ENCODE measurements at regions not wholly inside any gene's neighbourhood (a gene's known extent, or its start where the extent isn't known, plus 50 kb on each side); places are given as distances from the start of the nearest gene placed in this dataset.

DNA sequence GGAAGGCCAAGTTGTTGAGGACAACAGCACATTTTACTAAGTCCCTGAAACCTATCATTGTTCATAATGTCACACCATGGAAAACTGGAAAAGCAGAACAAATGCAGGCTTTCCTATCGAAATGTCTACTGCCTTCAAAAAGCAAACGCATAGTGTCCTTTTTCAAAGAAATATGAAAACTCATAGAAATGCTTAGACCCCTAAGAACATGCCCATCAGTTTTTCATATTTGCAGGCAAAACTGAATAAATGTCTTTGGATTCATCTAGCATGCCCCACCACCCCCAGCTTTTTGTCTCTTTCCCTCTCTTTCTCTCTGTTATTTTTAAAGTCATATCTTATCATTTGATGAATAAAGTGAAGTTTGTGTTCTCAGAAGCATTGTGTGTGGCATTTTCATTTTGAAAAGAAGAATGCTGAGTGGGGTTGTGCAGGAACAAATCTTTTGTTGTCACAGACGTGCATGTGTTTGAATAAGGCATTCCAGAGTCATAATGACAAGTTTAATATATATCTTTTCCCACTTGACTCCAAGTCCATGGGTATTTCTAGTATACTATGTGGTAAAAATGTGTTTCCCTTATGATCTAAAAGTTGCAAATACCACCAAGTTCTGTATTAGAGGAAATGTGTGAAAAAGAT lies 2180.0 kb upstream of the PIK3C3 start:
- Histone ChIP-seq H3K9me3 (no peaks in the 10 kb centered on the region), H3K4me1 (no peaks in the 10 kb centered on the region), H3K27me3 (no peaks in the 10 kb centered on the region), H3K27ac (no peak overlapping the region), H3K36me3 (no peaks in the 10 kb centered on the region), H3K4me3 (no peak overlapping the region)
- no peak for TF ChIP-seq POLR2A (IDR thresholded peaks at IDR 0.05)
- TF ChIP-seq, protein P1, sequence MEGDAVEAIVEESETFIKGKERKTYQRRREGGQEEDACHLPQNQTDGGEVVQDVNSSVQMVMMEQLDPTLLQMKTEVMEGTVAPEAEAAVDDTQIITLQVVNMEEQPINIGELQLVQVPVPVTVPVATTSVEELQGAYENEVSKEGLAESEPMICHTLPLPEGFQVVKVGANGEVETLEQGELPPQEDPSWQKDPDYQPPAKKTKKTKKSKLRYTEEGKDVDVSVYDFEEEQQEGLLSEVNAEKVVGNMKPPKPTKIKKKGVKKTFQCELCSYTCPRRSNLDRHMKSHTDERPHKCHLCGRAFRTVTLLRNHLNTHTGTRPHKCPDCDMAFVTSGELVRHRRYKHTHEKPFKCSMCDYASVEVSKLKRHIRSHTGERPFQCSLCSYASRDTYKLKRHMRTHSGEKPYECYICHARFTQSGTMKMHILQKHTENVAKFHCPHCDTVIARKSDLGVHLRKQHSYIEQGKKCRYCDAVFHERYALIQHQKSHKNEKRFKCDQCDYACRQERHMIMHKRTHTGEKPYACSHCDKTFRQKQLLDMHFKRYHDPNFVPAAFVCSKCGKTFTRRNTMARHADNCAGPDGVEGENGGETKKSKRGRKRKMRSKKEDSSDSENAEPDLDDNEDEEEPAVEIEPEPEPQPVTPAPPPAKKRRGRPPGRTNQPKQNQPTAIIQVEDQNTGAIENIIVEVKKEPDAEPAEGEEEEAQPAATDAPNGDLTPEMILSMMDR (IDR thresholded peaks at IDR 0.05): no peak
- DNase-seq: no peak
- ATAC-seq: no peak
- WGBS (ENCODE audit: insufficient coverage, low coverage, low lambda C conversion rate, missing lambda C conversion rate): 40% methylated on average over 3 of the region's 3 CpGs
- intact Hi-C loops (cut with DNase I): no loop called here

DNA sequence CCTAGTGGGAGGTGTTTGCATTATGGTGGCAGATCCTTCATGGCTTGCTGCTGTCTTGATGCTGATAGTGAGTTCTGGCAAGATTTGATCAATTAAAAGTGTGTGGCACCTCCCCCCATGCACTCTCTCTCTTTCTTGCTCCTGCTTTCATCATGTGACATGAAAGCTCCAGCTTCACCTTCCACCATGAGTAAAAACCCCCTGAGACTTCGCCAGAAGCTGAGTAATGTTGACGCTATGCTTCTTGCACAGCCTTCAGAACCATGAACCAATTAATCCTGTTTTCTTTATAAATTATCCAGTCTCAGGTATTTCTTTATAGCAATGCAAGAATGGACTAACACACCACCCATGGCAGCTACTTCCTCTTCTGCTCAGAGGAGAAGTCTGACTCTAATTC lies 2181.4 kb upstream of the PIK3C3 start:
- Histone ChIP-seq H3K27me3 (no peaks in the 10 kb centered on the region), H3K36me3 (no peaks in the 10 kb centered on the region)
- TF ChIP-seq POLR2A (IDR thresholded peaks at IDR 0.05): no peak
- TF ChIP-seq, protein P1 (IDR thresholded peaks at IDR 0.05): no peak

DNA sequence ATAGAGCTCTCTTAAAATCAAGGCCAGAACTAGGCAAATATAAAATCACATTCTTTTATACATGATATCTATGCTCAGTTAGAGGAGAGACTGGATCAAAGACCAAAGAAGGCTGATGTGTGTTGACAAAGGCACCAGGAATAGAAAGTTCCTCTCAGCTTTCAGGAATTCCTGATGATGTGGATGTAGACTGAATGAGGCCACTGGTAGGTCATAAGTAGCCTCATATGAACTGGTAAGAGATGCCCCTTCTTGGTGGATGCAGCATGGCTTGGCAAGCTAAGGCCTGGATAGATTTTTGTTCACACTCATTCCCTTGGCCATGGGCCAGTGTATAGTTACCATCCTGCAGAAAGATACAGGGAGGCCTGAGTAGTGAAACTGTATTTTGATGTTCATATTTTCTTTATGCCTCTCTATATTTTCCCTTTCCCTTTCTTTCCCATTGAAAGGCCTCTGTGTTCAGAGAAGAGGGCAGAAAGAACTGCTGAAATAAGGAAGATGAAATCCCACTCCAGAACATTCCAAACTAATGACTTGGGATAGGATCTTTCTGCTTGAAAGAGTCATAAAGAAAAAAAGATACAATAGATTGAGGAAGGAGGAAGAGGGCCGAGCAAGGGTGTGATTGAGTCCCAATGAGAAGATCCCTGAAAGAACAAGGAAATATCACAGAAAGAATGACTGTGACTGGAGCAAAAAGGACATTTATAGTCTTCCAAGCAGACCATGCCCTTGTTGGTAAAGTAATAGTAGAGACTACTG lies 2182.7 kb upstream of the PIK3C3 start:
- intact Hi-C loops (cut with DNase I): no loop called here
- ATAC-seq: no peak
- TF ChIP-seq POLR2A (IDR thresholded peaks at IDR 0.05): no peak
- TF ChIP-seq, protein P1 (IDR thresholded peaks at IDR 0.05): no peak
- Histone ChIP-seq H3K27me3 (no peaks in the 10 kb centered on the region), H3K9me3 (no peaks in the 10 kb centered on the region), H3K4me3 (no peak overlapping the region), H3K36me3 (no peaks in the 10 kb centered on the region), H3K27ac (no peak overlapping the region), H3K4me1 (no peaks in the 10 kb centered on the region)
- DNase-seq: no peak
- WGBS (ENCODE audit: insufficient coverage, low coverage, low lambda C conversion rate, missing lambda C conversion rate): 43% methylated on average over 1 of the region's 1 CpG

More for the DNA sequence above, 2181.4 kb upstream of the PIK3C3 start:
- DNase-seq (no peak), ATAC-seq (no peak)
- H3K9me3 ChIP-seq: no peaks in the 10 kb centered on the region
- no peaks in the 10 kb centered on the region for H3K4me1 ChIP-seq
- intact Hi-C loops (cut with DNase I): no loop called here
- no peak overlapping the region for H3K4me3 ChIP-seq
- H3K27ac ChIP-seq: no peak overlapping the region
- 62% methylated on average over 2 of the region's 2 CpGs for whole genome bisulfite sequencing (ENCODE audit: insufficient coverage, low coverage, low lambda C conversion rate, missing lambda C conversion rate)

DNA sequence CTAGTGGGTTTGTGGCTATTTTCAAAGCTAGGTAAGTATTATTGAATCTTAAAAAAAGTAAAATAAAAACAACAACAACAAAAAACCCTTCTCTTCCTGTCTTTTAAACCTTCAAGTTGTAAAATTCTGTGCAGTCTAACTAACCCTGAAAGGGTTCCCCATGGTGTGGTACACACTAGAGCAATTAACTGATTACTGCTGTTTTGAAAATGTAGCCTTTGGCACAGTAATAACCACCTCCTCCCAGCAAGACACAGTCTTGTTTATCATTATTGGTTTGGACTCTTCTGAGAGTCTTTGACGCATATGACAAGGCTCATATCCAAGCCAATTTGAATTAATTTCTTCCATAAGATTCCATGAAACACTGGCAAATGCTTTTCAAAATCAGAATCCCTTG lies 2184.6 kb upstream of the PIK3C3 start:
- Histone ChIP-seq H3K4me1 (no peaks in the 10 kb centered on the region), H3K36me3 (no peaks in the 10 kb centered on the region), H3K4me3 (no peak overlapping the region), H3K27me3 (no peaks in the 10 kb centered on the region), H3K27ac (no peak overlapping the region), H3K9me3 (no peaks in the 10 kb centered on the region)
- no peak for DNase-seq
- WGBS (ENCODE audit: insufficient coverage, low coverage, low lambda C conversion rate, missing lambda C conversion rate): 45% methylated on average over 1 of the region's 1 CpG
- intact Hi-C loops (cut with DNase I): no loop called here
- no peak for TF ChIP-seq POLR2A (IDR thresholded peaks at IDR 0.05)
- TF ChIP-seq, protein P1 (IDR thresholded peaks at IDR 0.05): no peak
- no peak for ATAC-seq
